ENCODE measurements at regions not wholly inside any gene's neighbourhood (a gene's known extent, or its start where the extent isn't known, plus 50 kb on each side); places are given as distances from the start of the nearest gene placed in this dataset.

DNA sequence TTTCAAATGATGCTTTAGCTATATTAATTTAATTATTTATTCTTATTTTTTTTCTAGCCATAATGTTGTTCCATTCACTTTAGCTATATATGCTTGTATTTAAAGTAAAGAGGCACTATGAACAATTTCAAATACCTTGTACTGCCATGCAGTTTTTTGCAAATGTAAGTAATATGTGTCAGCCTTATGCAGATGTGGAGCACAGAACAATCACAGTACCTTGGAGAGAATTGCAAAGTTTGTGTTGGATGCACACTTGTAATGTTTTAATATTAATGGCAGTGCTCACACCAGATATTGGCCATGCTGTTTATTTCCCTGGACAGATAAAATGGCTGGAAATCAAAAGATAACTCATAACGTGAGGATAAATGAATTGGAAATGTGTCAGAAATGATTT, 663.5 kb upstream of the SEMA3D start:
- POLR2A ChIA-PET = no interaction called here

DNA sequence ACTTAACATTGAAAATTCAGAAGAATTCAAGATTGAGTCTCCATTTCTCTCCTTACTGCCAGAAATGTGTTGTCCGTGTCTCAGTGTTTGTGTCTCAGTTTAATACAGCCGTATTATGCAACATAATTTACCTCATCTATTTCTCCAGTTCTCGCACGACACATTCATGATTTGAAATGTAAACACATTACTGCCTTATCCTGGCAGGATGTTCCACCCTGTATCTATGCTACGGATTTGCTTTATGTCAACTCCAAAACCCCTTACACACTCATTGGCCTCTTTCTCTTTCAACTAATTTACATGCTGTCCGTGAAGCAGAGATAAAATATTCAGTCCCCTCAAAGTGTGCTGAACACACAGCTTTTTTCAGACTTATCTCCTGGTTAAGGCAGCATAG, 653.7 kb upstream of the SEMA3D start:
- no peaks in the 10 kb centered on the region for H4K20me1 ChIP-seq (ENCODE audit: control insufficient read depth, insufficient read depth, low read length, poor library complexity, severe bottlenecking)
- Mint-ChIP-seq H3K4me3 (no peak overlapping the region), H3K4me1 (no peaks in the 10 kb centered on the region), H3K27me3 (no peaks in the 10 kb centered on the region), H3K9me3 (ENCODE audit: insufficient read depth) (no peaks in the 10 kb centered on the region), H3K27ac (no peak overlapping the region)
- ATAC-seq (ENCODE audit: low read depth) = no peak
- H3K9ac ChIP-seq (ENCODE audit: low read length) = no peak overlapping the region
- H3K27me3 ChIP-seq (replicated peaks in 1 of 4; ENCODE audit: control extremely low read depth in 1 of 4, control insufficient read depth in 3 of 4, insufficient read depth in 4 of 4, low read length in 3 of 4) = no peaks in the 10 kb centered on the region
- WGBS (ENCODE audit: insufficient coverage) = 93% methylated on average over 6 of the region's 6 CpGs
- POLR2A ChIA-PET = no interaction called here
- no peak overlapping the region for H3K4me2 ChIP-seq (replicated peaks; ENCODE audit: low read depth, low read length, poor library complexity, severe bottlenecking)
- TF ChIP-seq, protein P1, sequence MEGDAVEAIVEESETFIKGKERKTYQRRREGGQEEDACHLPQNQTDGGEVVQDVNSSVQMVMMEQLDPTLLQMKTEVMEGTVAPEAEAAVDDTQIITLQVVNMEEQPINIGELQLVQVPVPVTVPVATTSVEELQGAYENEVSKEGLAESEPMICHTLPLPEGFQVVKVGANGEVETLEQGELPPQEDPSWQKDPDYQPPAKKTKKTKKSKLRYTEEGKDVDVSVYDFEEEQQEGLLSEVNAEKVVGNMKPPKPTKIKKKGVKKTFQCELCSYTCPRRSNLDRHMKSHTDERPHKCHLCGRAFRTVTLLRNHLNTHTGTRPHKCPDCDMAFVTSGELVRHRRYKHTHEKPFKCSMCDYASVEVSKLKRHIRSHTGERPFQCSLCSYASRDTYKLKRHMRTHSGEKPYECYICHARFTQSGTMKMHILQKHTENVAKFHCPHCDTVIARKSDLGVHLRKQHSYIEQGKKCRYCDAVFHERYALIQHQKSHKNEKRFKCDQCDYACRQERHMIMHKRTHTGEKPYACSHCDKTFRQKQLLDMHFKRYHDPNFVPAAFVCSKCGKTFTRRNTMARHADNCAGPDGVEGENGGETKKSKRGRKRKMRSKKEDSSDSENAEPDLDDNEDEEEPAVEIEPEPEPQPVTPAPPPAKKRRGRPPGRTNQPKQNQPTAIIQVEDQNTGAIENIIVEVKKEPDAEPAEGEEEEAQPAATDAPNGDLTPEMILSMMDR (IDR thresholded peaks at IDR 0.05) = no peak
- no peak for TF ChIP-seq EZH2 (IDR thresholded peaks at IDR 0.05; ENCODE audit: borderline replicate concordance, insufficient read depth, low read depth, low read length, poor library complexity, severe bottlenecking)
- H3K9me3 ChIP-seq (ENCODE audit: control extremely low read depth in 1 of 3, control insufficient read depth in 2 of 3, insufficient read depth in 1 of 3, low read length in 2 of 3) = peaks cover 0 to 3% (median 0%) of the 10 kb centered on the region in 3 donors
- DNase-seq = no peak
- intact Hi-C loops (cut with micrococcal nuclease) = no loop called here
- no peaks in the 10 kb centered on the region for H3K36me3 ChIP-seq (replicated peaks in 1 of 2; ENCODE audit: control extremely low read depth in 1 of 2, control insufficient read depth in 1 of 2, extremely low read depth in 1 of 2, insufficient read depth in 2 of 2, low read length in 1 of 2)
- H3K79me2 ChIP-seq (ENCODE audit: control insufficient read depth, insufficient read depth, low read length) = no peaks in the 10 kb centered on the region
- H3K27ac ChIP-seq (ENCODE audit: low read length in 2 of 2) = no peak overlapping the region
- H2AFZ ChIP-seq (ENCODE audit: insufficient read depth, low read depth, low read length, poor library complexity, severe bottlenecking) = no peak overlapping the region
- H3K4me1 ChIP-seq (ENCODE audit: control insufficient read depth in 2 of 2, insufficient read depth in 2 of 2, low read length in 2 of 2) = no peaks in the 10 kb centered on the region
- no peak overlapping the region for H3K4me3 ChIP-seq (ENCODE audit: control extremely low read depth in 1 of 5, extremely low read depth in 1 of 5, insufficient read depth in 1 of 5, low read depth in 2 of 5, low read length in 4 of 5)
- CTCF ChIA-PET = no interaction called here

More for the DNA sequence above, 663.5 kb upstream of the SEMA3D start:
- no peak overlapping the region for H3K4me2 ChIP-seq (replicated peaks; ENCODE audit: low read depth, low read length, poor library complexity, severe bottlenecking)
- H3K36me3 ChIP-seq (replicated peaks in 1 of 2; ENCODE audit: control extremely low read depth in 1 of 2, control insufficient read depth in 1 of 2, extremely low read depth in 1 of 2, insufficient read depth in 2 of 2, low read length in 1 of 2) = no peaks in the 10 kb centered on the region
- no peak overlapping the region for H3K4me3 ChIP-seq (ENCODE audit: control extremely low read depth in 1 of 5, extremely low read depth in 1 of 5, insufficient read depth in 1 of 5, low read depth in 2 of 5, low read length in 4 of 5)
- H3K79me2 ChIP-seq (ENCODE audit: control insufficient read depth, insufficient read depth, low read length) = no peaks in the 10 kb centered on the region
- H3K4me1 ChIP-seq (ENCODE audit: control insufficient read depth in 2 of 2, insufficient read depth in 2 of 2, low read length in 2 of 2) = no peaks in the 10 kb centered on the region
- intact Hi-C loops (cut with micrococcal nuclease) = no loop called here
- H2AFZ ChIP-seq (ENCODE audit: insufficient read depth, low read depth, low read length, poor library complexity, severe bottlenecking) = no peak overlapping the region
- no peaks in the 10 kb centered on the region for H3K27me3 Mint-ChIP-seq
- no peak overlapping the region for H3K27ac ChIP-seq (ENCODE audit: low read length in 2 of 2)
- DNase-seq = no peak
- H3K9ac ChIP-seq (ENCODE audit: low read length) = no peak overlapping the region
- H3K9me3 Mint-ChIP-seq (ENCODE audit: insufficient read depth) = no peaks in the 10 kb centered on the region
- H3K4me3 Mint-ChIP-seq = no peak overlapping the region
- TF ChIP-seq, protein P1 (IDR thresholded peaks at IDR 0.05) = no peak
- TF ChIP-seq EZH2 (IDR thresholded peaks at IDR 0.05; ENCODE audit: borderline replicate concordance, insufficient read depth, low read depth, low read length, poor library complexity, severe bottlenecking) = no peak
- no peaks in the 10 kb centered on the region for H3K4me1 Mint-ChIP-seq
- no peaks in the 10 kb centered on the region for H3K27me3 ChIP-seq (replicated peaks in 1 of 4; ENCODE audit: control extremely low read depth in 1 of 4, control insufficient read depth in 3 of 4, insufficient read depth in 4 of 4, low read length in 3 of 4)
- H3K27ac Mint-ChIP-seq = no peak overlapping the region
- no CpG with 5 or more reads among the region's 1 CpG for WGBS (ENCODE audit: insufficient coverage)
- no peaks in the 10 kb centered on the region for H3K9me3 ChIP-seq (ENCODE audit: control extremely low read depth in 1 of 3, control insufficient read depth in 2 of 3, insufficient read depth in 1 of 3, low read length in 2 of 3)
- no peak for ATAC-seq (ENCODE audit: low read depth)
- CTCF ChIA-PET = no interaction called here
- no peaks in the 10 kb centered on the region for H4K20me1 ChIP-seq (ENCODE audit: control insufficient read depth, insufficient read depth, low read length, poor library complexity, severe bottlenecking)
